ENCODE measurements at regions not wholly inside any gene's neighbourhood (a gene's known extent, or its start where the extent isn't known, plus 50 kb on each side); places are given as distances from the start of the nearest gene placed in this dataset.

- intact Hi-C loops (cut with DNase I): no loop called here
- Histone ChIP-seq H3K4me1 (ENCODE audit: control insufficient read depth, insufficient read depth, low read length) (peaks cover 32% of the 10 kb centered on the region), H3K9me3 (ENCODE audit: control insufficient read depth, low read length) (no peaks in the 10 kb centered on the region), H3K27me3 (ENCODE audit: control insufficient read depth, insufficient read depth) (no peaks in the 10 kb centered on the region), H3K4me3 (ENCODE audit: low read length) (no peak overlapping the region), H3K27ac (ENCODE audit: low read length) (peak overlapping the region; percentile 34)
- no peak for DNase-seq
- ATAC-seq: no peak
- WGBS: 96% methylated on average over 11 of the region's 11 CpGs
Observed at GRCh38 chr7:130918129-130919052, 184.4 kb upstream of the KLF14 start.

- H3K9me3 ChIP-seq (ENCODE audit: control insufficient read depth, low read length): no peaks in the 10 kb centered on the region
- intact Hi-C loops (cut with DNase I): no loop called here
- H3K4me3 ChIP-seq (ENCODE audit: low read length): no peak overlapping the region
- no peaks in the 10 kb centered on the region for H3K27me3 ChIP-seq (ENCODE audit: control insufficient read depth, insufficient read depth)
- H3K27ac ChIP-seq (ENCODE audit: low read length): no peak overlapping the region
- H3K4me1 ChIP-seq (ENCODE audit: control insufficient read depth, insufficient read depth, low read length): peaks cover 30% of the 10 kb centered on the region
- 87% methylated on average over 2 of the region's 2 CpGs for WGBS
- no peak for ATAC-seq
- DNase-seq: no peak
Observed at GRCh38 chr7:130919316-130920103, 185.5 kb upstream of the KLF14 start.

- H3K9me3 ChIP-seq (ENCODE audit: control insufficient read depth, low read length): no peaks in the 10 kb centered on the region
- intact Hi-C loops (cut with DNase I): no loop called here
- peaks cover 28% of the 10 kb centered on the region for H3K4me1 ChIP-seq (ENCODE audit: control insufficient read depth, insufficient read depth, low read length)
- no peak overlapping the region for H3K4me3 ChIP-seq (ENCODE audit: low read length)
- WGBS: 80% methylated on average over 3 of the region's 3 CpGs
- DNase-seq: no peak
- no peaks in the 10 kb centered on the region for H3K27me3 ChIP-seq (ENCODE audit: control insufficient read depth, insufficient read depth)
- no peak for ATAC-seq
- peak overlapping the region; percentile 25 for H3K27ac ChIP-seq (ENCODE audit: low read length)
Observed at GRCh38 chr7:130920122-130920521, 186.1 kb upstream of the KLF14 start.

GRCh38 chr7:130921391-130922180 is 187.6 kb upstream of the KLF14 start:
- H3K4me3 ChIP-seq (ENCODE audit: low read length): peak overlapping the region; percentile 27
- ATAC-seq: peak; percentile 95 to 96
- no peaks in the 10 kb centered on the region for H3K9me3 ChIP-seq (ENCODE audit: control insufficient read depth, low read length)
- no peaks in the 10 kb centered on the region for H3K27me3 ChIP-seq (ENCODE audit: control insufficient read depth, insufficient read depth)
- intact Hi-C loops (cut with DNase I): no loop called here
- WGBS: 29% methylated on average over 23 of the region's 23 CpGs
- H3K4me1 ChIP-seq (ENCODE audit: control insufficient read depth, insufficient read depth, low read length): peaks cover 20% of the 10 kb centered on the region
- DNase-seq: peak; percentile 81 to 88 (median 83)
- peak overlapping the region; percentile 98 for H3K27ac ChIP-seq (ENCODE audit: low read length)

- H3K27me3 ChIP-seq (ENCODE audit: control insufficient read depth, insufficient read depth): no peaks in the 10 kb centered on the region
- no peak for DNase-seq
- no peaks in the 10 kb centered on the region for H3K9me3 ChIP-seq (ENCODE audit: control insufficient read depth, low read length)
- no peak for ATAC-seq
- 67% methylated on average over 4 of the region's 4 CpGs for WGBS
- H3K4me3 ChIP-seq (ENCODE audit: low read length): no peak overlapping the region
- H3K4me1 ChIP-seq (ENCODE audit: control insufficient read depth, insufficient read depth, low read length): peaks cover 21% of the 10 kb centered on the region
- H3K27ac ChIP-seq (ENCODE audit: low read length): peak overlapping the region; percentile 81
- intact Hi-C loops (cut with DNase I): no loop called here
Observed at GRCh38 chr7:130922206-130923112, 188.5 kb upstream of the KLF14 start.

GRCh38 chr7:130923365-130923764 is 189.4 kb upstream of the KLF14 start:
- ATAC-seq (no peak), DNase-seq (no peak)
- Histone ChIP-seq H3K27ac (ENCODE audit: low read length) (no peak overlapping the region), H3K4me3 (ENCODE audit: low read length) (no peak overlapping the region), H3K4me1 (ENCODE audit: control insufficient read depth, insufficient read depth, low read length) (peaks cover 19% of the 10 kb centered on the region), H3K9me3 (ENCODE audit: control insufficient read depth, low read length) (no peaks in the 10 kb centered on the region), H3K27me3 (ENCODE audit: control insufficient read depth, insufficient read depth) (no peaks in the 10 kb centered on the region)
- 79% methylated on average over 4 of the region's 4 CpGs for WGBS
- intact Hi-C loops (cut with DNase I): no loop called here

- intact Hi-C loops (cut with DNase I): no loop called here
- Histone ChIP-seq H3K4me1 (ENCODE audit: control insufficient read depth, insufficient read depth, low read length) (peaks cover 16% of the 10 kb centered on the region), H3K27ac (ENCODE audit: low read length) (peak overlapping the region; percentile 5), H3K4me3 (ENCODE audit: low read length) (no peak overlapping the region), H3K9me3 (ENCODE audit: control insufficient read depth, low read length) (no peaks in the 10 kb centered on the region), H3K27me3 (ENCODE audit: control insufficient read depth, insufficient read depth) (no peaks in the 10 kb centered on the region)
- no peak for ATAC-seq
- no peak for DNase-seq
- WGBS: 90% methylated on average over 5 of the region's 5 CpGs
Observed at GRCh38 chr7:130923930-130924329, 189.9 kb upstream of the KLF14 start.

- Histone ChIP-seq H3K9me3 (ENCODE audit: control insufficient read depth, low read length) (no peaks in the 10 kb centered on the region), H3K27ac (ENCODE audit: low read length) (no peak overlapping the region), H3K4me1 (ENCODE audit: control insufficient read depth, insufficient read depth, low read length) (peaks cover 15% of the 10 kb centered on the region), H3K4me3 (ENCODE audit: low read length) (no peak overlapping the region), H3K27me3 (ENCODE audit: control insufficient read depth, insufficient read depth) (no peaks in the 10 kb centered on the region)
- WGBS: 92% methylated on average over 8 of the region's 8 CpGs
- no peak for ATAC-seq
- DNase-seq: no peak
- intact Hi-C loops (cut with DNase I): no loop called here
Observed at GRCh38 chr7:130925136-130925794, 191.3 kb upstream of the KLF14 start.

GRCh38 chr7:130926001-130926691 is 192.1 kb upstream of the KLF14 start:
- 87% methylated on average over 16 of the region's 16 CpGs for WGBS
- DNase-seq (no peak), ATAC-seq (no peak)
- H3K4me3 ChIP-seq (ENCODE audit: low read length): no peak overlapping the region
- no peaks in the 10 kb centered on the region for H3K9me3 ChIP-seq (ENCODE audit: control insufficient read depth, low read length)
- intact Hi-C loops (cut with DNase I): no loop called here
- peaks cover 11% of the 10 kb centered on the region for H3K4me1 ChIP-seq (ENCODE audit: control insufficient read depth, insufficient read depth, low read length)
- H3K27ac ChIP-seq (ENCODE audit: low read length): no peak overlapping the region
- H3K27me3 ChIP-seq (ENCODE audit: control insufficient read depth, insufficient read depth): no peaks in the 10 kb centered on the region
